H9 (cell line): ENCODE measurements at regions not wholly inside any gene's neighbourhood (a gene's known extent, or its start where the extent isn't known, plus 50 kb on each side); places are given as distances from the start of the nearest gene placed in this dataset.

Experiments
- DNase-seq: peaks from one replicate; pipeline ENCODE4 v3.0.0-alpha.2; 2017
- H2AFZ ChIP-seq: one replicate; pipeline ENCODE4 v1.6.1; 2013; ENCODE audit warnings: mild to moderate bottlenecking, low read length, control low read depth, moderate library complexity
- H2AK5ac ChIP-seq: 2 replicates; pipeline ENCODE4 v1.6.1; 2013; ENCODE audit warnings: low read length, control low read depth, mixed read lengths; ENCODE audit not compliant: insufficient read length
- H2BK120ac ChIP-seq: one replicate; pipeline ENCODE4 v1.6.1; 2013; ENCODE audit warnings: low read depth, mild to moderate bottlenecking, low read length, control low read depth, inconsistent platforms; ENCODE audit not compliant: poor library complexity, severe bottlenecking
- H2BK12ac ChIP-seq: 2 replicates; pipeline ENCODE4 v1.6.1; 2013; ENCODE audit warnings: low read length, control low read depth, mixed read lengths, low read depth; ENCODE audit not compliant: insufficient read length
- H2BK15ac ChIP-seq: 2 replicates; pipeline ENCODE4 v1.6.1; 2013; ENCODE audit warnings: low read depth, low read length, control low read depth
- H2BK20ac ChIP-seq: one replicate; pipeline ENCODE4 v1.6.1; 2013; ENCODE audit warnings: low read depth, mild to moderate bottlenecking, low read length, control low read depth, inconsistent platforms; ENCODE audit not compliant: poor library complexity, severe bottlenecking
- H2BK5ac ChIP-seq: 2 replicates; pipeline ENCODE4 v1.6.1; 2013; ENCODE audit warnings: low read length, control low read depth, mixed read lengths; ENCODE audit not compliant: insufficient read length
- H3K14ac ChIP-seq: 2 replicates; pipeline ENCODE4 v1.6.1; 2013; ENCODE audit warnings: low read length, control low read depth; ENCODE audit not compliant: insufficient read depth
- H3K18ac ChIP-seq: 2 replicates; pipeline ENCODE4 v1.6.1; 2013; ENCODE audit warnings: low read depth, mild to moderate bottlenecking, mixed read lengths, low read length, control low read depth; ENCODE audit not compliant: insufficient read length
- H3K23ac ChIP-seq: 2 replicates; pipeline ENCODE4 v1.6.1; 2013; ENCODE audit warnings: low read length, control low read depth, mixed read lengths, low read depth; ENCODE audit not compliant: insufficient read length
- H3K23me2 ChIP-seq: 2 replicates; pipeline ENCODE4 v1.6.1; 2013; ENCODE audit warnings: low read depth, mild to moderate bottlenecking, mixed read lengths, low read length, control low read depth; ENCODE audit not compliant: insufficient read length, poor library complexity, severe bottlenecking
- H3K27ac ChIP-seq: 2 replicates; pipeline ENCODE4 v1.5.1; 2013; ENCODE audit warnings: low read length, control low read depth, mixed read lengths, low read depth; ENCODE audit not compliant: insufficient read length
- H3K27me3 ChIP-seq: 2 replicates; pipeline ENCODE4 v1.6.1; 2013; ENCODE audit warnings: low read length, control low read depth, inconsistent platforms; ENCODE audit not compliant: insufficient read depth
- H3K4ac ChIP-seq: 2 replicates; pipeline ENCODE4 v1.6.1; 2013; ENCODE audit warnings: low read depth, mild to moderate bottlenecking, control low read depth, inconsistent platforms, low read length, moderate library complexity
- H3K4me1 ChIP-seq: 2 replicates; pipeline ENCODE4 v1.6.1; 2013; ENCODE audit warnings: low read length, control low read depth, inconsistent platforms; ENCODE audit not compliant: insufficient read depth
- H3K4me2 ChIP-seq: 2 replicates; pipeline ENCODE4 v1.6.1; 2013; ENCODE audit warnings: low read length, control low read depth, mixed read lengths; ENCODE audit not compliant: insufficient read length, insufficient read depth
- H3K56ac ChIP-seq: 2 replicates; pipeline ENCODE4 v1.6.1; 2013; ENCODE audit warnings: low read depth, mild to moderate bottlenecking, mixed read lengths, low read length, control low read depth; ENCODE audit not compliant: insufficient read length
- H3K79me1 ChIP-seq: 2 replicates; pipeline ENCODE4 v1.6.1; 2013; ENCODE audit warnings: low read depth, mild to moderate bottlenecking, moderate library complexity, low read length, control low read depth, inconsistent platforms; ENCODE audit not compliant: insufficient read depth, poor library complexity, severe bottlenecking
- H3K79me2 ChIP-seq: 2 replicates; pipeline ENCODE4 v1.6.1; 2013; ENCODE audit warnings: low read length, control low read depth, inconsistent platforms; ENCODE audit not compliant: insufficient read depth
- H3K9ac ChIP-seq: 2 replicates; pipeline ENCODE4 v1.6.1; 2013; ENCODE audit warnings: low read length, control low read depth, mixed read lengths; ENCODE audit not compliant: insufficient read length; ENCODE audit errors: extremely low read depth
- H3K9me3 ChIP-seq: one replicate; pipeline ENCODE4 v1.6.1; 2013; ENCODE audit warnings: low read depth, low read length, inconsistent platforms; ENCODE audit not compliant: control insufficient read depth
- H3T11ph ChIP-seq: one replicate; pipeline ENCODE4 v1.6.1; 2013; ENCODE audit warnings: mild to moderate bottlenecking, low read length, control low read depth, inconsistent platforms
- H4K20me1 ChIP-seq: one replicate; pipeline ENCODE4 v1.6.1; 2013; ENCODE audit not compliant: control insufficient read depth, insufficient read length, insufficient read depth
- H4K5ac ChIP-seq: 2 replicates; pipeline ENCODE4 v1.6.1; 2013; ENCODE audit warnings: low read depth, mild to moderate bottlenecking, mixed read lengths, low read length, control low read depth; ENCODE audit not compliant: insufficient read length
- H4K8ac ChIP-seq: replicated peaks from 2 replicates; pipeline ENCODE4 v1.6.1; 2013; ENCODE audit warnings: low read length, control low read depth, mixed read lengths, low read depth; ENCODE audit not compliant: insufficient read length
- H4K91ac ChIP-seq: 2 replicates; pipeline ENCODE4 v1.6.1; 2013; ENCODE audit warnings: low read depth, mild to moderate bottlenecking, moderate library complexity, mixed read lengths, low read length, control low read depth; ENCODE audit not compliant: insufficient read length
- H3K27ac Mint-ChIP-seq, 3 experiments: 2 replicates in 2 of 3; 3 replicates in 1 of 3; pipeline ENCODE4 v1.8.0; 2020 to 2021; ENCODE audit warnings: mixed read lengths in 3 of 3, mild to moderate bottlenecking in 1 of 3, moderate library complexity in 1 of 3
- H3K27me3 Mint-ChIP-seq: 2 replicates; pipeline ENCODE4 v1.8.0; 2021; ENCODE audit warnings: low read depth, mild to moderate bottlenecking, moderate library complexity, mixed read lengths
- H3K36me3 Mint-ChIP-seq, 3 experiments: 2 replicates in 2 of 3; 3 replicates in 1 of 3; pipeline ENCODE4 v1.8.0; 2020 to 2021; ENCODE audit warnings: low read depth in 3 of 3, mixed read lengths in 3 of 3; ENCODE audit not compliant: insufficient read depth in 1 of 3
- H3K4me1 Mint-ChIP-seq, 2 experiments: 2 replicates each; pipeline ENCODE4 v1.8.0; 2020; ENCODE audit warnings: mixed read lengths in 2 of 2
- H3K4me3 Mint-ChIP-seq, 2 experiments: 2 replicates in 1 of 2; 3 replicates in 1 of 2; pipeline ENCODE4 v1.8.0; 2020 to 2021; ENCODE audit warnings: mild to moderate bottlenecking in 2 of 2, mixed read lengths in 2 of 2, moderate library complexity in 1 of 2
- H3K9me3 Mint-ChIP-seq, 2 experiments: 2 replicates in 1 of 2; 3 replicates in 1 of 2; pipeline ENCODE4 v1.8.0; 2020; ENCODE audit warnings: mild to moderate bottlenecking in 2 of 2, mixed read lengths in 2 of 2, moderate library complexity in 1 of 2
- WGBS: extraction: QIAGEN DNeasy Blood & Tissue Kit; methylation state at CpG from one replicate; pipeline ENCODE4 v1.1.7; 2013; ENCODE audit warnings: missing lambda C conversion rate, low lambda C conversion rate, mixed read lengths; ENCODE audit not compliant: insufficient read length; ENCODE audit errors: extremely low coverage; 5-methylcytosine and 5-hydroxymethylcytosine counted together
- TF ChIP-seq, protein P1 (sequence below): fragments of 200-600 bp; sonication (generic); conservative IDR thresholded peaks from 3 replicates; pipeline ENCODE4 v1.8.0; 2021; ENCODE audit warnings: antibody characterized with exemption, mild to moderate bottlenecking

DNA sequence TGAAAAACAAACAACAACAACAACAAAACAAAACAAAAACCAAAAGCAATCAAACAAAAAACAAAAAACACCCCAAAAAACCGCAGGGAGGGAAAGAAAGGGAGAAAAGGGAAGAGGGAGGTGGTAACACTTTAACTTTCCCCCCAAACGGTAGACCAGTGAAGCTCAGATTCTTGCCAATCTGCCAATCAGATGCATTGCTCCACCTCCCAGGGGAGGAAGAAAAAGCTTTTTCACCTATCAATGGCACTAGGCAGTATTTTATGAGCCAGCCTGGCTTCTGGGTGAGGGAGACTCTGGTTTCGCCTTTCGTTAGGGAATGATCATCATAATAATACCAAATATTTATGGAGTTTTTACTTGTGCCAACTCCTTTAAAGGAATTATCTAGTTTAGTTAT, 94.1 kb downstream of the GPR139 start:
- Histone ChIP-seq H3K79me1 (no peaks in the 10 kb centered on the region), H3K4ac (no peak overlapping the region), H3K4me1 (no peaks in the 10 kb centered on the region; the same call in 1 of the 2 replicates), H3K79me2 (no peaks in the 10 kb centered on the region), H3K4me2 (no peak overlapping the region), H2BK20ac (no peak overlapping the region), H2BK12ac (no peak overlapping the region), H4K91ac (no peak overlapping the region), H4K20me1 (no peaks in the 10 kb centered on the region), H3T11ph (no peak overlapping the region), H4K8ac (no peak overlapping the region), H3K9ac (no peak overlapping the region), H3K9me3 (no peaks in the 10 kb centered on the region), H2BK15ac (no peak overlapping the region), H3K56ac (no peak overlapping the region), H3K23ac (no peak overlapping the region), H2BK120ac (no peak overlapping the region), H3K23me2 (no peaks in the 10 kb centered on the region), H3K27ac (no peak overlapping the region), H3K14ac (no peak overlapping the region), H2BK5ac (no peak overlapping the region), H2AK5ac (no peak overlapping the region), H2AFZ (no peak overlapping the region), H3K27me3 (no peaks in the 10 kb centered on the region), H4K5ac (no peak overlapping the region), H3K18ac (no peak overlapping the region)
- H3K27ac Mint-ChIP-seq = no peak overlapping the region
- H3K9me3 Mint-ChIP-seq = peaks cover 0 to 1% of the 10 kb centered on the region in 2 experiments; a peak in 2 of 5 replicates
- DNase-seq = no peak
- H3K4me3 Mint-ChIP-seq = no peak overlapping the region
- H3K27me3 Mint-ChIP-seq = no peaks in the 10 kb centered on the region
- H3K4me1 Mint-ChIP-seq = peaks cover 10 to 25% of the 10 kb centered on the region in 2 experiments
- H3K36me3 Mint-ChIP-seq = no peaks in the 10 kb centered on the region
- no CpG with 5 or more reads among the region's 4 CpGs for WGBS
- TF ChIP-seq, protein P1, sequence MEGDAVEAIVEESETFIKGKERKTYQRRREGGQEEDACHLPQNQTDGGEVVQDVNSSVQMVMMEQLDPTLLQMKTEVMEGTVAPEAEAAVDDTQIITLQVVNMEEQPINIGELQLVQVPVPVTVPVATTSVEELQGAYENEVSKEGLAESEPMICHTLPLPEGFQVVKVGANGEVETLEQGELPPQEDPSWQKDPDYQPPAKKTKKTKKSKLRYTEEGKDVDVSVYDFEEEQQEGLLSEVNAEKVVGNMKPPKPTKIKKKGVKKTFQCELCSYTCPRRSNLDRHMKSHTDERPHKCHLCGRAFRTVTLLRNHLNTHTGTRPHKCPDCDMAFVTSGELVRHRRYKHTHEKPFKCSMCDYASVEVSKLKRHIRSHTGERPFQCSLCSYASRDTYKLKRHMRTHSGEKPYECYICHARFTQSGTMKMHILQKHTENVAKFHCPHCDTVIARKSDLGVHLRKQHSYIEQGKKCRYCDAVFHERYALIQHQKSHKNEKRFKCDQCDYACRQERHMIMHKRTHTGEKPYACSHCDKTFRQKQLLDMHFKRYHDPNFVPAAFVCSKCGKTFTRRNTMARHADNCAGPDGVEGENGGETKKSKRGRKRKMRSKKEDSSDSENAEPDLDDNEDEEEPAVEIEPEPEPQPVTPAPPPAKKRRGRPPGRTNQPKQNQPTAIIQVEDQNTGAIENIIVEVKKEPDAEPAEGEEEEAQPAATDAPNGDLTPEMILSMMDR = no peak
